SK-N-MC (cell line): ENCODE measurements at regions not wholly inside any gene's neighbourhood (a gene's known extent, or its start where the extent isn't known, plus 50 kb on each side); places are given as distances from the start of the nearest gene placed in this dataset.

Experiments used
- EZH2 ChIP-seq: fragments of 200-600 bp; sonication (generic); IDR thresholded peaks from one replicate; pipeline ENCODE4 v1.6.1; 2017; ENCODE audit warnings: antibody characterized with exemption
- POLR2AphosphoS5 ChIP-seq: IDR thresholded peaks from 2 replicates; pipeline ENCODE4 v1.6.1; 2012; ENCODE audit warnings: mild to moderate bottlenecking, low read depth, low read length, borderline replicate concordance

DNA sequence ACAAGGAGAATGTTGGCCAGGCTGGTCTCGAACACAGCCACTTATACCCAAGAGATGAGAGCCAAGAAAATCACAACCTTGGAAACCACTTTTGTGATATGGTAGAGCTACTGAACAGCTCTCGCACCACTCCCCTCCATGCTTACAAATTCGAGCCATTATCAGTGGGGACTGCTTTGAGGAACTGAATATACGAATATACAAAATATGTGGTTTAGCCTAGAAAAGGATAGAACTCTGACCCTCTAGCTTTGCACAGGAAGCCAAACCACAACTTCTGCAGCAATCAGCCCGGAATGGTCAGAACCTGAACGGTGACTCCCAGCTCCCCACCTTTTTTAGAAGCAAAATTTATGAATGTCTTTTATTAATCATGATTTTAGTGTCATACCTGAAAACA lies 129.8 kb upstream of the TMEM132C start:
- TF ChIP-seq POLR2AphosphoS5 (no peak), EZH2 (no peak)
